Endothelial cell of umbilical vein (primary cell): ENCODE measurements at regions not wholly inside any gene's neighbourhood (a gene's known extent, or its start where the extent isn't known, plus 50 kb on each side); places are given as distances from the start of the nearest gene placed in this dataset.

Source experiments
- BruUV-seq: library from RNA; stranded (reverse); fragments of 400-500 nt; replicated peaks from 2 replicates; lab custom pipeline; 2021; lab: Mats Ljungman, UMichigan
- CTCF ChIA-PET: fragments of 300-600, 350-600 bp; sonication (Branson Sonifier 250); formaldehyde crosslinking; loops from one replicate; lab custom pipeline; 2021; ENCODE audit warnings: antibody characterized with exemption, inconsistent platforms; lab: Charles Lee
- POLR2A ChIA-PET: fragments of 300-600, 350-600 bp; sonication (Branson Sonifier 250); formaldehyde crosslinking; loops from one replicate; lab custom pipeline; 2021; ENCODE audit warnings: antibody characterized with exemption, inconsistent platforms; lab: Charles Lee
- DNase-seq: peaks from one replicate; pipeline ENCODE4 v3.0.0-alpha.2; 2011; ENCODE audit warnings: low read depth, low spot score
- FAIRE-seq: peaks from 2 replicates; lab custom pipeline; 2011; peaks lifted over from hg19 to GRCh38; lab: Jason Lieb, UNC
- H2AFZ ChIP-seq: 2 replicates; pipeline ENCODE4 v1.6.0; 2012; ENCODE audit warnings: low read depth, low read length, control low read depth, inconsistent platforms
- H3K27ac ChIP-seq: 2 replicates; pipeline ENCODE4 v1.5.1; 2011; ENCODE audit warnings: low read depth, mild to moderate bottlenecking, control low read depth, low read length, moderate library complexity; ENCODE audit not compliant: insufficient read depth
- H3K27me3 ChIP-seq, 2 experiments: 2 replicates each; pipeline versions ENCODE4 v1.6.0 to v1.6.1; 2011; ENCODE audit warnings: low read length in 2 of 2, mixed read lengths in 1 of 2; ENCODE audit not compliant: control insufficient read depth in 2 of 2, insufficient read depth in 2 of 2
- H3K36me3 ChIP-seq, 2 experiments: 2 replicates in 1 of 2; 3 replicates in 1 of 2; pipeline ENCODE4 v1.5.1; 2011; ENCODE audit warnings: low read length in 2 of 2, mild to moderate bottlenecking in 1 of 2, moderate library complexity in 1 of 2; ENCODE audit not compliant: control insufficient read depth in 2 of 2, insufficient read depth in 2 of 2; ENCODE audit errors: extremely low read depth in 1 of 2
- H3K4me1 ChIP-seq: 3 replicates; pipeline ENCODE4 v1.5.1; 2011; ENCODE audit warnings: mild to moderate bottlenecking, low read length; ENCODE audit not compliant: control insufficient read depth, insufficient read depth; ENCODE audit errors: extremely low read depth
- H3K4me2 ChIP-seq: 2 replicates; pipeline ENCODE4 v1.6.1; 2011; ENCODE audit warnings: low read length, control low read depth, mixed read lengths; ENCODE audit not compliant: insufficient read depth
- H3K4me3 ChIP-seq, 3 experiments: fragments of 200-600 bp in 1 of 3; sonication (generic), shearing (Covaris generic) in 1 of 3; replicated peaks in 1 of 3; 2 replicates each; pipeline ENCODE4 v1.5.1; 2011 to 2016; ENCODE audit warnings: control low read depth in 3 of 3, low read length in 3 of 3, mild to moderate bottlenecking in 2 of 3, inconsistent platforms in 1 of 3, low read depth in 1 of 3, moderate library complexity in 1 of 3; ENCODE audit not compliant: insufficient read depth in 1 of 3
- H3K79me2 ChIP-seq: 2 replicates; pipeline ENCODE4 v1.6.0; 2012; ENCODE audit warnings: low read length, inconsistent platforms; ENCODE audit not compliant: control insufficient read depth, insufficient read depth
- H3K9ac ChIP-seq: replicated peaks from 2 replicates; pipeline ENCODE3; 2011; ENCODE audit warnings: low read length, control low read depth; ENCODE audit not compliant: insufficient read depth; ENCODE audit errors: extremely low read depth
- H3K9me1 ChIP-seq: replicated peaks from 3 replicates; pipeline ENCODE4 v1.6.0; 2011; ENCODE audit warnings: mild to moderate bottlenecking, low read length; ENCODE audit not compliant: control insufficient read depth, insufficient read depth; ENCODE audit errors: extremely low read depth
- H3K9me3 ChIP-seq: replicated peaks from 2 replicates; pipeline ENCODE4 v1.5.1; 2012; ENCODE audit warnings: low read length, inconsistent platforms; ENCODE audit not compliant: control insufficient read depth, insufficient read depth
- H4K20me1 ChIP-seq: replicated peaks from 2 replicates; pipeline ENCODE3; 2011; ENCODE audit warnings: mild to moderate bottlenecking, low read length; ENCODE audit not compliant: control insufficient read depth, insufficient read depth; ENCODE audit errors: extremely low read depth
- CTCF ChIP-seq, 2 donors: IDR thresholded peaks; 1 replicate in 1 of 2; 2 replicates in 1 of 2; pipeline ENCODE4 v1.5.1; 2011; ENCODE audit warnings: low read length in 2 of 2, mild to moderate bottlenecking in 2 of 2, moderate library complexity in 2 of 2, control low read depth in 1 of 2, inconsistent platforms in 1 of 2, low read depth in 1 of 2; ENCODE audit not compliant: insufficient read depth in 1 of 2; ENCODE audit errors: extremely low read depth in 1 of 2
- EZH2 ChIP-seq: IDR thresholded peaks from 2 replicates; pipeline ENCODE4 v1.6.1; 2012; ENCODE audit warnings: borderline replicate concordance, low read depth, mild to moderate bottlenecking, moderate library complexity, low read length, inconsistent platforms; ENCODE audit not compliant: severe bottlenecking
- FOS ChIP-seq: IDR thresholded peaks from 2 replicates; pipeline ENCODE4 v1.6.1; 2011; ENCODE audit warnings: mild to moderate bottlenecking, low read length, moderate library complexity, borderline replicate concordance; ENCODE audit not compliant: insufficient read depth
- GATA2 ChIP-seq: IDR thresholded peaks from 2 replicates; pipeline ENCODE4 v1.7.0; 2011; ENCODE audit warnings: low read depth, mild to moderate bottlenecking, moderate library complexity, mixed read lengths, low read length; ENCODE audit not compliant: insufficient read length, insufficient read depth
- JUN ChIP-seq: IDR thresholded peaks from 2 replicates; pipeline ENCODE4 v1.6.1; 2011; ENCODE audit warnings: borderline replicate concordance, low read depth; ENCODE audit not compliant: insufficient read length, insufficient read depth
- MYC ChIP-seq: IDR thresholded peaks from one replicate; pipeline ENCODE4 v1.6.1; 2011; ENCODE audit warnings: mild to moderate bottlenecking, low read depth, low read length
- POLR2A ChIP-seq: IDR thresholded peaks from 2 replicates; pipeline ENCODE4 v1.6.1; 2012; ENCODE audit warnings: low read depth, mild to moderate bottlenecking, control low read depth, low read length
- POLR2AphosphoS5 ChIP-seq: IDR thresholded peaks from 2 replicates; pipeline ENCODE4 v1.6.1; 2012; ENCODE audit warnings: low read depth, mild to moderate bottlenecking, control low read depth, low read length, moderate library complexity; ENCODE audit not compliant: insufficient read depth
- dilution Hi-C: fragments of 300-500 bp; cut with MboI; formaldehyde crosslinking; loops from one replicate; pipeline ENCODE4 v1.15.0; 2019; ENCODE audit warnings: low sequenced_read_pairs; ENCODE audit not compliant: extremely low pct_ligation_motif_present
- intact Hi-C: fragments of 100-400 bp; cut with micrococcal nuclease; formaldehyde crosslinking; loops from one replicate; pipeline ENCODE4 v1.10.0; 2022

- peaks cover 11 to 12% of the 10 kb centered on the region in 2 experiments for H3K27me3 ChIP-seq
- POLR2A ChIA-PET: no interaction called here
- intact Hi-C loops: no loop called here
- H3K9me3 ChIP-seq: no peaks in the 10 kb centered on the region
- H3K27ac ChIP-seq: no peak overlapping the region
- TF ChIP-seq GATA2 (no peak), POLR2A (no peak), JUN (no peak), MYC (no peak), FOS (no peak), EZH2 (no peak), CTCF (IDR thresholded peaks at IDR 0.05; ENCODE audit: extremely low read depth in 1 of 2, insufficient read depth in 1 of 2, low read depth in 1 of 2, low read length in 2 of 2) (no peak)
- H4K20me1 ChIP-seq: no peaks in the 10 kb centered on the region
- DNase-seq (no peak), FAIRE-seq (no peak)
- CTCF ChIA-PET: interaction anchor here (1.4 kb wide), 1 partner anchor 14 kb away, joined by 3 read pairs; no protein-coding TSS in a partner anchor
- H3K4me2 ChIP-seq: no peak overlapping the region
- dilution Hi-C loops: no loop called here
- H3K9me1 ChIP-seq: no peaks in the 10 kb centered on the region
- no peak overlapping the region for H3K9ac ChIP-seq
- H2AFZ ChIP-seq: no peak overlapping the region
- BruUV-seq: no TSS peak
- H3K4me3 ChIP-seq: no peak overlapping the region
- no peaks in the 10 kb centered on the region for H3K79me2 ChIP-seq
- no peaks in the 10 kb centered on the region for H3K4me1 ChIP-seq
- no peaks in the 10 kb centered on the region for H3K36me3 ChIP-seq
These were observed 334.3 kb upstream of the TRPC7 start for GRCh38 chr5:136699651-136700050.

GRCh38 chr5:136698970-136699369, 333.6 kb upstream of the TRPC7 start:
- H3K27ac ChIP-seq: no peak overlapping the region
- H2AFZ ChIP-seq: no peak overlapping the region
- peaks cover 11 to 14% of the 10 kb centered on the region in 2 experiments for H3K27me3 ChIP-seq
- H3K4me2 ChIP-seq: no peak overlapping the region
- no TSS peak for BruUV-seq
- H3K4me3 ChIP-seq: no peak overlapping the region
- TF ChIP-seq POLR2A (no peak), MYC (no peak), POLR2AphosphoS5 (no peak), FOS (no peak), EZH2 (no peak), JUN (no peak)
- DNase-seq: no peak
- dilution Hi-C loops (no loop called here), intact Hi-C loops (no loop called here)
- no peaks in the 10 kb centered on the region for H3K79me2 ChIP-seq
- POLR2A ChIA-PET: no interaction called here
- no peaks in the 10 kb centered on the region for H3K36me3 ChIP-seq
- no peaks in the 10 kb centered on the region for H4K20me1 ChIP-seq
- H3K9me3 ChIP-seq: no peaks in the 10 kb centered on the region
- FAIRE-seq: no peak
- no peaks in the 10 kb centered on the region for H3K9me1 ChIP-seq
- no peak overlapping the region for H3K9ac ChIP-seq
- H3K4me1 ChIP-seq: no peaks in the 10 kb centered on the region
- CTCF ChIA-PET: interaction anchor here (1.4 kb wide), 1 partner anchor 13 kb away, joined by 3 read pairs; no protein-coding TSS in a partner anchor
